ENCODE measurements at regions not wholly inside any gene's neighbourhood (a gene's known extent, or its start where the extent isn't known, plus 50 kb on each side); places are given as distances from the start of the nearest gene placed in this dataset.

DNA sequence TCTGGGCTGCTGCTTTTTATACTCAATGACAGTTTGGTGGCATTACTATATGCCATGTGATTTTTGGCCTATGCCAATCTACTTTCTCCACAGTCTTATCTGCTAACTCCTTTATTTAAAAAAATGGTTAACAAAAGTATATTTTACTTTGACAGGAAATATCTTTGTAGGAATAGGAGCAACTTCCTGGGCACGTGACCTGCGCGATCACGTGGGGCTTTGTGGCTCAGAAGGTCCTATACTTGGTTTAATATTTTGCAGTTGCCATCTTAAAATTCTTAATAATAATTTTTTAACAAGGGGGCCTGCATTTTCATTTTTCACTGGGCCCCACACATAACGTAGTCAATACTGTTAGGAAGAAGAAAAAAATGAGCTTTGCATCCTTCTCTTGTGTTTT is 249.7 kb downstream of the ACTR3 start:
- DNase-seq, result no peak

DNA sequence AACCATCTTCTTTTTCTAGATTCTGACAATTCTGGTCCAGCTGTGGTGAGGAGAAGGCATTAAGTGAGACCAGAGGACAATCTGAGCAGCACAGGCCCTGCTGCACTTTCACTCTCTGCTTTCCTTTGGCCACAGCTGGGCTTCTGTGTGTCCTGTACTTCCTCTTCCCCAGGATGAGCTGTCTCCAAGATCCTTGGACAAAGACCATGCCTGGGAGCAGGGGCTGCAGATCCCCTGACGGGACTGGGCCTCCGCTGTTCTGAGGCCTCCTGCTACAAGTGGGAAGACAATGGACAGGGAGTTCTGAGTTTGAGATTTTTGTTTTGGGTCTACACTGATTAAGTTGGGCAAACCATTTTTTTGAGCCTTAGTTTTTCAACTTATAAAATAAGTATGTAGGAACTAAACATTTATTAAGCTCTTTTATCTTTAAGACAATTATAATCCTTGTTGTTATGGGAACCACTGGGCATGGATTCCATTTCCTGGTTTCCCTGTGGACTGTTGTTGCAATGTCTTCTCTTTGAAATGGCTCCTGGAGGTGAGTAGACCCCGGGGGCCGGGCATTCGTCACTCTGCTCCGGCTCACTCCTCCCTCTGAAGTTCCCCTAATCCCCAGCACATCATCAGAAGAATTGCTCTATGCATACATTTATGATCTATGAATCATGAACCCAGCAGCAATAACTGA is 266.6 kb downstream of the ACTR3 start:
- no peak for DNase-seq

DNA sequence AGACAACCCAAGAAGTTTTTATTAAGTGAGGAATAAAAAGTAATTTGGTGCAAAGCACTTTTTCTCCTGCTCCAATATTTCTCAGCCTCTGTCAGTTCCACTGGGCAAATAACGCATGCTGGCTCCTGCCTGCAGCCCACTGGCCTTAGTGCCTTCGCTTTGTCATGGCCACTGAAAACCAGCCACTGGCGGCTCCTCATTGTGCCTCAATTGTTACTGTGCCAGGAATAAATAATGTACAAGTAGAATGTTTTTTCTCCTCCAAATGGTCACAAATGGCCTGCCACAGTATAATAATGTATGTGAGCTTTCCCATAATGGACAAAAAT is 267.1 kb downstream of the ACTR3 start:
- DNase-seq, result no peak

DNA sequence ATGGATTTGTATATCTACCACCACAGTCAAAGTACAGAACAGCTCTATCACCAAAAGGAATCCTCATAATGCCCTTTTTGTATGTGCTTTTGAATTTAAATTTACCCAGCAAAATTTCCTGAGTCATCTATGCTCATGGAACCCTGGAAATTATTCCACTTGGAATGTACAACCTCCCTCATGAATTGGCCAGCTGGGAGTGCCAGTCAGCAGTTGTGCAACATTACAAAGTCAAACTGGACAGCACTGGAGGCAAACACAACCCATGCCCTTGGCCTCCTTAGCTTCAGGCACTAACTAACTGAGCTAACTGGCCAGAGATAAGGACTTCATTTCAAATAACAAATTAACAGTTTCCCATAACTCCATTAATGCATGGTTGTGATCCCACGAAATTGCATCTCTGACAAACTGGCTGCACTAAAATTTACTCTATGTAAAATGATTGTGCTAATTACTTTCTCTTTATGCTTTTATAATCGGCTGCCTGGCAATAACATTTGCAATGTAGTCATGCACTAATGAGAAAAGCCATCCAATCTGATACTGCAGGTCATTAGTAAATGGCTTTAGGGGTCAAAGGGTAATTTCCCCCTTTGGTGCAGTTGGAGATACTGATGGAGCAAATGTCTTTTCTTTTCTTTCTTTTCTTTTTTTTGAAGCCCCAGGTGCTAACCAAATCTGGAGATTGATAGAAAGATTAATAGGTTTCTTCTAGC is 270.5 kb downstream of the ACTR3 start:
- DNase-seq, result no peak

DNA sequence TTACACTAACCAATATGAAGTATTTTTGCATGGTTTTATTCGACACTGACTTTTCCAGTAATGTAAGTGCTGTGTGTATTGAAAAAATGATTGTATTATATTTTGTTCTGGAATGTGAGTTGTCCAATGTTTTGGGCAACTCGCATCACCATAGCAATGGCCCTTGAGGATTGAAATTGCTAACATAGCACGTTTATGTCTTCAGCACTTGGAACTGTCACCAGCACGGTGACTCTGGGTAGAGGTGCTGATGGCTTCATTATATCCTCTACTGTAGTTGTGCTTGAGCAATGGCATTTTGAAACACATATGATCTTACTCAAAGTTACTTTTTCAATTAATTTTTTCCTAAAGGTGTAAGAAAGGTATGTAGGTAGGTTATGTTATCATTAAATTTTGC is 271.5 kb downstream of the ACTR3 start:
- no peak for DNase-seq

DNA sequence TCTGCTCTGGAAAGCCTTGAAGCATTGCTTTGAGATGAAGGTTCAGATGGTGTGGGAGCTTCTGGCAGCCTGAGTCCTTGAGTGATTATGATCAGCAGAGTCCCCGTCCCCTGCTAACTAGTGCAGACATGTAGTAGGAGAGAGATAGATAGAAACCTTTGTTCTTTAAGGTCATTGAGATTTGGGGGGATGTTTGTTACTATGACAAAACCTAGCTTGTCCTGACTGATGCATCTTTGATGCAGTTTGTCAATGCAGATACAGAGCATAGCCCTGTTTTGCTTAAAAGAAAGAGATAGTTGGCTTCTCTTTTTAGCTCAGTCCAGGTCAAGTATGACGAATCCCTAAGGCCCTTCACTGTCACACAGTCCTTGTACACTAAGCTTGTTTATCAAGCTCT is 274.6 kb upstream of the DPP10 start:
- DNase-seq, result no peak

DNA sequence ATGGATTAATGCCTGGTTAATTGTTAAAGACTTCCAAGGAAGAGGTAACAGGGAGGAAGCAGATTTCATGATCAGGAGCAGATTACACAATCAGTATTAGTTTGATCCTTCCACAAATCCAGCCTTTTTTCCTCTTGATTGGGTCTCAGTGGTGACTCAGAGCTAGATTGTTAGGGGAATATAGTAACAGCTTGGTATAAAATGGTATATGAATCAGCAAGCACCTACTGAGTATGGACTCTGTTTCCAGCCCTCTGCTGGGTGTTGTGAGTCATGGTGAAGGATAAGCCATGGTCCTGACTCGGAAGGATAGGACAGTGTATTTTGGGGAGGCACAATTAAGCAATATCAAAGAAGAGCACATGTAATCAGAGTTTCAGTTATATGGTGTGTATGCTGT is 272.4 kb upstream of the DPP10 start:
- no peak for DNase-seq

DNA sequence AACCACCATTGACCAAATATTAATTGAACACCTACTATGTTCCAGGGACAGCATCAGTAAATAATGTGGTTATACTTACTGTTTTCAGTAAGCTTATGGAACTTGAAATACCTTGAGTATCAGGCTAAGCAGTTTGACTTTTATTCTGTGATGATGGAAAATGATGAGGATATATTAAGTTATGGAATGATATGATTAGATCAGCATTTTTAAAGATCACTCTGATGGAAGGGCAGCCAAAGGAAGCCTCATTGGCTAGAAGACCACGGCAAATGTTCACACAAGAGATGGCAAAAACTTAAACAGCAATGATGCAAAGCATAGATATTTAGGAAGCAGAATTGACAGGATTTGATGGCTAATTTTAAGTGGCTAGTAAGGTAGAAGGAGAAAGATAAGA is 266.9 kb upstream of the DPP10 start:
- DNase-seq, result no peak

DNA sequence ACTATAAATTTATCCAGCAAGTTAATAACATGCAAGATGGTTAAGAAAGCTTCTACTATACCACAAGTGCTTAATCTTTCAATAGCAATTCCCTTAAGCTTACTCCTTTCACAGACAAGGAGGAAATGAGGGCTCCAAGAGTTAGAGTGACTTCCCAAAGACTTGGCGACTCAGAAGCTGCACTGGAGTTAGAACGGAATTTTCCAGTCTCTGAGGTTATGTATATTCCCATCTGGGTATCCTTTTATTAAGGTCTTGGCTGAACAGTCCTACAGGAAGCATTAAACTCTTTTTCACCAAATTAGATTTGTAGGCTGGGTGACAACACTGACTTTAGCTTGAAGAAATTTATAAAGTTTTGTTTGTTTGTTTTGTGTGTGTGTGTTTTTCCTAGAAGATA is 256.9 kb upstream of the DPP10 start:
- DNase-seq, result no peak

DNA sequence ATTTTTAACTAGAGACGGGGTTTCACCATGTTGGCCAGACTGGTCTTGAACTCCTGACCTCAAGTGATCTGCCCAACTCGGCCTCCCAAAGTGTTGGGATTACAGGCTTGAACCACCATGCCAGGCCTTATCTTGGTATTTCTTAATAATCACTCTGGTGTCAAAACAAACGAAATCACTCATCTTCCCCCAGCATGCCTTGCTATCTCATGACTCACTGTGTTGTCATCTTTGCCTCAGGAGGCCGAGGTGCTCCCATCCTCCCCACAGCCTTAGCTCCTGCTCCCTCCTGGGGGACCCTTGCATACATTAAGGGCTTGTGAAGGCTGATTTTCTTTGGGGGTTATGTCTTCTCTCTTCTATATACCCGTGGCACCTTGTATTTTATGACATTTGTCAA is 250.1 kb upstream of the DPP10 start:
- peak; percentile 10 for DNase-seq

DNA sequence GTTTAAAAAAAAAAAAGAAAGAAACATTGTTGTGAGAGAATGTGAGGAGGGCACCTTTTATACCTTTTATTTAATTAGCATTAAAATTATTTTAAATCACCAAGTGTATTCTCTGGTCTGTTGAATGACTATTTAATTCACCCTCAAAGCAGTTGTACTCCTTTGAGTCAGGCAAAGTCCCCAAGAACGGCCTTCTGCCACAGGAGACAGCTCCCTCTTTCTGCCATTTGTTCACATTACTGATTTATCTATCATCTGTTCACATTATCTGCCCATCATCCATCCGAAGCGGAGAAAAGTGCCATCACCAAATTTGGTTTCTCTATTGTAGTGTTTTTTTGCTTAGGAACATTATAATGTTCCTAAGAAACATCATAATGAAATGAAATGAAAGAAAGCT is 240.7 kb upstream of the DPP10 start:
- no peak for DNase-seq

DNA sequence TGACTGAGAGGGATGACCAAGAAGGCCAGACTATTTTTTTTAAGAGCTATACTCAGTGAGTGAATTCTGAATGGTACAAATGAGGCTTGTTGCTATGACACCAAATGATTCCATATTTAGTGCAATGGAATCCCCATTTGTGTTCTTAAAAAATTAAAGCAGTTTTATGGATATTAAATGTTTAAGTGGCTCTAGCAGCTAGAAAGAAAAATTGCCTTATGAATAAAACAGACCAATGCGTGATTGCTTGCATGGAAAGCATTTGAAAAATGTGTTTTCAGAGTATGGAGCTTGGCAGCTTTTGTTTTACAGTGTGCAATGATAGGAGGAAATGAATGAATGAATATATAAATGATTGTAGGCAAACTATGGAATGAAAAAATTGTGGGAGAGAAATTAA is 238.8 kb upstream of the DPP10 start:
- no peak for DNase-seq

DNA sequence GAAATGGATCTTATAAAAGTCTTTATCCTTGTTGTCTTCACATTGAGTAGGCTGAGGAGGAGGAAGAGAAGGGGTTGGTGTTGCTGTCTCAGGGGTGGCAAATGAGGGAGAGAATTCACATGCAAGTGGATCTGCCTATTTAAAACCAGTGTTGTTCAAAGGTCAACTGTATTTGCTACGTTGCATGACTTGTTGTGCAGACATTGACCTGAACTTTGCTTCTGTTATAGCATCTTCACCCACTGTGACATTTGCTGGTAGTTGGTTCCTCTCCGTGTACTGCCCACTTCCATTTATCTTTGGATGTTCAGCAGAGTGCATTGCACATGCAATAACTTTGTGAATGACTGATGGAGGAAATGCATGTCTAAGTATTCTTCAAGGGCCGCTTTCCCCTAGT is 228.6 kb upstream of the DPP10 start:
- DNase-seq, result no peak

DNA sequence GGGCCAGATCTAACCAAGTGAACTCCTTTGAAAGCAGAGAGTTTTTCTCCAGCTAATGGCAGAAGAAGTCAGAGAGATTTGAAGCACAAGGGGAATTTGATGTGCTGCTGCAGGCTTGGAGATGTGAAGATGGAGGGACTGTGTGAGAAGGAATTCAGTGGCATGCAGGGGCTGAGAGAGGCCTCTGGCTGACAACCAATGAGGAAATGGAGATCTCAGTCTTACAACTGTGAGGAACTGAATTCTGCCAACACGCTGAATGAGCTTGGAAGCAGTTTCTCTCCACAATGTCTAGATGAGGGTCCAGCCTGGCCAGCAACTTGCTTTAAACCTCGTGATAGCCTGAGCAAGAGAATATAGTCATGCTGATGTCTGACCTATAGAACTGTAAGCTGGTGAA is 224.1 kb upstream of the DPP10 start:
- DNase-seq, result no peak

DNA sequence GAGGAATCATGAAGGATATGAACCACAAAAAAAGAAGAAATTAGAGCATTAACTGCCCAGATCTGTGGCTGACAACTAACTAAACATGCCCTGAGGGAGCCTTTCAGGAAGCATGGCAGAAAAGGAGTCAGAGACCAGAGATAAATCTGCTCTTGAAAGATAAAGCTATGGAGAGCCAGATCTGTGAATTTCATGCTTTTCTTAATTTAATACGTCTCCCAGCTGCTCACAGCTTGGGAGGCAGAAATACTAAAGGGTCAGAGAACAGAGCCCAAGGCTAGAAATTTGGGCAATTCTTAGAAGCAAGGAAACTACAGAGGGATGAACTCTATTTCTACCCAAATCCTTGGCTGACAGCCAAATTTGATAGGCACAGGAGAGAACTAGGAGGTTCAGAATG is 223.0 kb upstream of the DPP10 start:
- peak; percentile 45 for DNase-seq

DNA sequence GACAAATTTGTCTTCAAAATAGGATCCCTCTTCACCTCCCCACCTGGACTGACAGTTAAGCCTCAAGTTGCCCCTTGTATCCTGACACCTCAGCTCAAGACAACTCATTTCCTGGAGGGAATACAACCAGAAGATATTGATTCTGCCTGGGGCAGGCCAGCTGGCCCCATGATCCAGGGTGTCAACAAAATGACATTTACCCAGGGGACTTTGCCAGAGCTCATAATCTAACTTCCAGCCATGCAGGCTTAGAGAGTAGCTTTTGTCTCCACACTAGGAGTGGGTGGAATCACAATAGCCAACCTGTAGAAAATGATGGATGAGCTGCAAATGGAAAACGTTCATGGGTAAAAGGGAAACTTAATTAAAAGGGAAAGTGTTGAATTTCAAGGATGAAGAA is 220.1 kb upstream of the DPP10 start:
- no peak for DNase-seq

DNA sequence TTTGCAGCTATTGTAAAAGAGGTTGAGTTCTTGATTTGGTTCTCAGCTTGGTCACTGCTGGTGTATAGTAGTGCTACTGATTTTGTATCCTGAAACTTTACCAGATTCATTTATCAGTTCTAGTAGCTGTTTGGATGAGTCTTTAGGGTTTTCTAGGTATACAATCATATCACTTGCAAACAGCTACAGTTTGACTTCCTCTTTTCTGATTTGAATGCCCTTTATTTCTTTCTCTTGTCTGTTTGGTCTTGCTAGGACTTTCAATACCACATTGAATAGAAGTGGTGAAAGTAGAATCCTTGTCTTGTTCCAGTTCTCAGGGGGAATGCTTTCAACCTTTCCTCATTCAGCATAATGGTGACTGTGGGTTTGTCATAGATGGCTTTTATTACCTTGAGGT is 210.5 kb upstream of the DPP10 start:
- DNase-seq, result peak; percentile 74

DNA sequence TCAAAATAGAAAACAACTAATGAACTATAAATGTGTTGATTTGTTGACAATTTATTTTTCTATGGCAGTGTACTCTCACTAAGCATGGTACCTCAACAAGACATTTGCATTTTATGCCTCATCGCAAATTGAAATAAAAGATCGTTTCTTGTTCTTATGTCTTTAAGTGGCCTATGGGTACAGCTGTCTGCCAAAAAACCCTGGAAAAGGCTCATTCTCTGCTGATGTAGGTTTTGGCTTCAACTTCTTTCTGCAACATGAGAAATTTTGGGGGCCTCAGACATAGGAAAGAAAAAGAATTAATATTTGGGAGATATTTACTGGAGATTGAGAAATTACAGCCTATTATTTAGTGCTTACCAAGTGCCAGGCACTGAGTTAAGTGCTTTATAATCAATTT is 205.1 kb upstream of the DPP10 start:
- no peak for DNase-seq

DNA sequence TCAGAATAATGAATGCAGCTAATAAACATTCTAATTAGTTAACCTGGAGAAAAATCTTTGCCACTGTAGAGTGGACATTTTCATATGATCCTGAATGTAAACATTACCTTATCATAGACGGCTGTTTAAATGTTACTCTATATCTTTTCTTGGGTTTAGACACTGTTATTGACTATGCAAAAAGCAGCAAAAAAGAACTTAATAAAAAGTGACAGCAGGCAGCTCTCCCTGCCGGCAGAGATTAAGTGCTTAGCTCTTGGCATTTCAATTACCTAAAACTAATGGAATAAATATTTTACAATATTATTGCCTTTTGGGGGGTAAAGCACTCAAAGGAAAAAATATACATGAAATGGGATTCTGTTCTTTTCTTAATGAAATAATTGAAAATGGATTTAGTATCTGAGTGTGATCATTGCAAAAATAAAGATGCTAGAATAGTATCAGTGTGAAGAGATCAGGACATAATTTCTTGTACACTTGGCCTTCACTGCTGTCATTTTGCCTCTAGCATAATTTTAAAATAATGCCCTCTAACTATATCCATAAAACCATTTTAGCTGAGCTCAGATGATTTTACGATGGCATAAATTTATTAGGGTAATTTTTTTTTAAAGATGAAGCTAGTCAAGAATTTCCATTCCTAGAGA is 203.4 kb upstream of the DPP10 start:
- DNase-seq, result no peak

DNA sequence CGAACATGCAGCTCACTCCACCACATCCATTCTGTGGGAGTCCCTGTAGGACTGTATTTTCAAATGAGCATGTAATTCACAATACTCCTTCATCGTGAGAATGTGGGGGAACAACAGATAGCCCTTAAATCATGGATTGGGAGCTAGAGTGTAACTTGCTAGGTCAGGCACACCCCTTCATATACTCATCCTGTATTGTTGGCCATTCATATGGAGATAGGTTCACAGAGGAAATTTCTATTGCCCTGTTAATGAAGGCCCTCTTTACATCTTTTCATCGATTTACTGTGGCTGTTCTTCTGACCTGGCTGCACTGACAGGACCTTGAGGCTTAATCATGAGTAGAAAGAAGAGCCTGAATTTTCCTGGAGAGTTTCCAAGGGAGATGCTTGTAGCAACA is 193.8 kb upstream of the DPP10 start:
- DNase-seq, result no peak

DNA sequence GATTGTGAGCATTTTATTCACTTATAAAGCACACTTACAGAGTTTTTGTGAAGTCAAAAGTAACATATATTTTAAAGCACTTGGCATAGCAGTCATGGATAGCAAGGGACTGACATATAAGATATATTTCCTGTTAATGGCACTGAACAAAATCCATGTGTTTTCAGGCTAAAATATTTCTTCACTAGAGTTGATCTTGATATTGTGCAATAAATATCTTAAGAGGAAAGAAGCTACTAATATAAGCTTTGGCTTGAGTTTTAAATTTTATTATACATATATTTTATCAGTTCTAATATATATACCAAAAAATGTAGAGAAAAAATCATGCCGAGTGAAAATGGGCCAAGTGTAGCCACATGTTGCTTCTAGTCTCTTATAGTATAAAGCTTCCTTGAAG is 189.7 kb upstream of the DPP10 start:
- no peak for DNase-seq

DNA sequence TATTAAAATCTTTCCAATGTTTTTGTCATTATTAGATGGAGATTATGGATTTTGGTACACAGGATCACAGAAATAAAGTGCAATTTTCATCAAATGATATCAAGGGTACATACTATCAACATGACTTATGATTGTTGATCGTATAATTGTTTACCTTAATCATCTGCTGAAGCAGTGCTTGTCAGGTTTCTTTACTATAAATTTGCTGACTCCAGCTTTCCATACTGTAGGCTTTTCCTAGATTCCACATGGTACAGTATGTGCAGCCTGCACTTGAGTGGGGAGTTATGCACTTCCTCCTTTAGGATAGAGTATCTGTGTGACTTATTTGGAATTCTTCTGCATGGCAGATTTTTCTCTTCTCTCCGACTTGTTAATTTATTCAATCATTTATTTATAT is 187.6 kb upstream of the DPP10 start:
- DNase-seq, result no peak

DNA sequence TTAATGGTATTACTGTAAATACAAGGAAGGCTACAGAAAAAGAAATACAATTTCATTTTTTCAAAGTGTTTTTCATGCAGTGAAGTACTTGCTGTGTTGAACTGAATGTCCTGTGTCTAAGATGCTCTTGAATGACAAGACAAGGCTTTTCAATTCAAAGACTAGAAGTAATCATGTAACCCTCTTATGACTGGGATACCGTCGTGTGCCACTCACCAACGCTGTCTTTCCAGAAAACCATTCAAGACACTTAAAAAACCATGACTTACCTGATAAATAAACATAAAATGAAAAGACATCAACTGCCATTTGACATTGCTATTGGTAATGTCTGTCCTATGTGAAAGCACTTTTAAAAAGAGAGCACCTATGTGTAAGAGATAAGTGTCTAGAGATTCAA is 183.1 kb upstream of the DPP10 start:
- no peak for DNase-seq

DNA sequence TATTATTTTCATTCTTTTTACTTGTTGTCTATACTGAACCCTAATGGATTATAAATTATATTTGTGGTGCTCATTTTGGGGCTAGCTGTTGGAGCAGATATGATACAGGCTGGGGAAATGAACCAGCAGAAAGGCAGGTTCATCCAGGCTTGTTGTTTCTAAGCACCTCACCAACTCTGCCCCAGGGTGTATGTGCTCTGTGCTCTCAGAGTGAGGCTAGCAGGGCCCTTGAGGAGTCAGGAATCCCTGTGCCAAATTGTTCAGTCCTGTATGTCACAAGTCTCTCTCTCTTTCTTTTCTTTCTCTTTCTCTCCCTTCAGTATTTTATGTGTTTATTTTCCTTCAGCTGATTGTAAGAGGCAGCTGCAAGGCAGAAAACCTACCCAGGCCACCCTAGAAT is 181.1 kb upstream of the DPP10 start:
- no peak for DNase-seq

DNA sequence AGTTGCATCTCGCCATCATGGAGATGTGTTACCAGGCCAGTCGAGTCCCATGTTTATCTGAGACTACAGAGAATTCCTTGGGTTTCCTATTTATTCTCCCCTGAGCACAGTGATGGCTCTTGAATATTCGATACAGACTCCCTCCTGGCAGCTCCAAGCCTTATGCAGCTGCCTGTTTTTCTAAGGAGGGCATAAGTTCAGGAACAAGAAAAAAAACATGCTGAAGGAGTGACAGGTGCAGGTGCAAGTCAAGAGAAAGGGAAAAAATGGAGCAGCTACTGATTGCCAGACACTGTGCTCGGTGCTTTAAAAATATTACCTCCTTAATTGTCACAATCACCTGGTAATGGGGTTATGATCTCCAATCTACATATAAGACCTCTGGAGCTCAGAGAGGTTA is 177.2 kb upstream of the DPP10 start:
- DNase-seq, result no peak

All from OCI-M1 (cell line).